HEK293 (cell line): ENCODE measurements at regions not wholly inside any gene's neighbourhood (a gene's known extent, or its start where the extent isn't known, plus 50 kb on each side); places are given as distances from the start of the nearest gene placed in this dataset.

Experiments used
- CTCF ChIA-PET: fragments of 350-600 bp; formaldehyde crosslinking; extraction: SDS; loops from one replicate; lab custom pipeline; 2021; ENCODE audit warnings: antibody characterized with exemption; lab: Yijun Ruan, JAX
- POLR2A ChIA-PET: fragments of 300-600 bp; formaldehyde crosslinking; extraction: SDS; loops from one replicate; lab custom pipeline; 2020; ENCODE audit warnings: antibody characterized with exemption, inconsistent platforms; lab: Yijun Ruan, JAX
- H3K27ac ChIP-seq: fragments of 200-500 bp; sonication (Bioruptor generic); 2 replicates; pipeline ENCODE4 v1.5.1; 2014; ENCODE audit warnings: low read depth, low read length, control low read depth, inconsistent platforms; ENCODE audit errors: extremely low read depth
- H3K36me3 ChIP-seq, 2 experiments: fragments of 200-500 bp in 1 of 2; sonication (Bioruptor generic) in 1 of 2; 1 replicate in 1 of 2; 2 replicates in 1 of 2; pipeline ENCODE4 v1.5.1; 2014 to 2017; ENCODE audit warnings: inconsistent platforms in 2 of 2, low read length in 2 of 2; ENCODE audit not compliant: control insufficient read depth in 2 of 2, insufficient read depth in 1 of 2
- H3K4me1 ChIP-seq: fragments of 200-500 bp; sonication (Bioruptor generic); 2 replicates; pipeline ENCODE4 v1.5.1; 2014; ENCODE audit warnings: mild to moderate bottlenecking, low read length, inconsistent platforms; ENCODE audit not compliant: control insufficient read depth, insufficient read depth
- H3K4me3 ChIP-seq: 2 replicates; pipeline ENCODE4 v1.5.1; 2011; ENCODE audit warnings: low read depth, mild to moderate bottlenecking, control low read depth, low read length, moderate library complexity
- H3K9me3 ChIP-seq: fragments of 200-500 bp; sonication (Bioruptor generic); 2 replicates; pipeline ENCODE4 v1.5.1; 2014; ENCODE audit warnings: low read depth, low read length, inconsistent platforms; ENCODE audit not compliant: control insufficient read depth, insufficient read depth
- GFI1B ChIP-seq: fragments of 450-650 bp; formaldehyde crosslinking; IDR thresholded peaks from 2 replicates; pipeline ENCODE4 v1.5.1; 2016; ENCODE audit warnings: missing biosample characterization, missing genetic modification characterization
- INSM2 ChIP-seq: fragments of 450-650 bp; formaldehyde crosslinking; IDR thresholded peaks from 2 replicates; pipeline ENCODE4 v1.5.1; 2016; ENCODE audit warnings: missing biosample characterization, missing genetic modification characterization
- KLF9 ChIP-seq: fragments of 450-650 bp; formaldehyde crosslinking; IDR thresholded peaks from 2 replicates; pipeline ENCODE4 v1.5.1; 2016; ENCODE audit warnings: missing biosample characterization, missing genetic modification characterization, low read depth
- MEIS1 ChIP-seq: sonication (generic); formaldehyde crosslinking; IDR thresholded peaks from 2 replicates; pipeline ENCODE4 v1.8.1; 2022; ENCODE audit warnings: missing genetic modification reagents, mild to moderate bottlenecking, borderline replicate concordance
- MYNN ChIP-seq: fragments of 450-650 bp; formaldehyde crosslinking; IDR thresholded peaks from 2 replicates; pipeline ENCODE4 v1.5.1; 2016; ENCODE audit warnings: missing biosample characterization, missing genetic modification characterization, borderline replicate concordance
- ZBTB6 ChIP-seq: fragments of 450-650 bp; formaldehyde crosslinking; IDR thresholded peaks from 2 replicates; pipeline ENCODE4 v1.5.1; 2017; ENCODE audit warnings: missing biosample characterization, missing genetic modification characterization
- ZNF10 ChIP-seq: fragments of 450-650 bp; formaldehyde crosslinking; IDR thresholded peaks from 2 replicates; pipeline ENCODE4 v1.5.1; 2017; ENCODE audit warnings: missing biosample characterization, missing genetic modification characterization
- ZNF138 ChIP-seq: fragments of 450-650 bp; formaldehyde crosslinking; IDR thresholded peaks from 2 replicates; pipeline ENCODE4 v1.5.1; 2016; ENCODE audit warnings: missing biosample characterization, missing genetic modification characterization, borderline replicate concordance
- ZNF146 ChIP-seq: fragments of 450-650 bp; formaldehyde crosslinking; IDR thresholded peaks from 2 replicates; pipeline ENCODE4 v1.5.1; 2016; ENCODE audit warnings: missing biosample characterization, missing genetic modification characterization
- ZNF2 ChIP-seq: fragments of 450-650 bp; formaldehyde crosslinking; IDR thresholded peaks from 2 replicates; pipeline ENCODE4 v1.5.1; 2016; ENCODE audit warnings: missing biosample characterization, missing genetic modification characterization
- ZNF26 ChIP-seq: fragments of 450-650 bp; formaldehyde crosslinking; IDR thresholded peaks from 2 replicates; pipeline ENCODE4 v1.5.1; 2016; ENCODE audit warnings: missing biosample characterization, missing genetic modification characterization
- ZNF311 ChIP-seq: fragments of 450-650 bp; formaldehyde crosslinking; IDR thresholded peaks from 2 replicates; pipeline ENCODE4 v1.5.1; 2017; ENCODE audit warnings: missing biosample characterization, missing genetic modification characterization, borderline replicate concordance
- ZNF324 ChIP-seq: fragments of 450-650 bp; formaldehyde crosslinking; IDR thresholded peaks from 2 replicates; pipeline ENCODE4 v1.5.1; 2016; ENCODE audit warnings: missing biosample characterization, missing genetic modification characterization
- ZNF501 ChIP-seq: fragments of 450-650 bp; formaldehyde crosslinking; IDR thresholded peaks from 2 replicates; pipeline ENCODE4 v1.5.1; 2016; ENCODE audit warnings: missing biosample characterization, missing genetic modification characterization
- ZNF529 ChIP-seq: fragments of 450-650 bp; formaldehyde crosslinking; IDR thresholded peaks from 2 replicates; pipeline ENCODE4 v1.5.1; 2017; ENCODE audit warnings: missing genetic modification characterization, missing biosample characterization; ENCODE audit not compliant: insufficient replicate concordance
- ZNF571 ChIP-seq: fragments of 450-650 bp; formaldehyde crosslinking; IDR thresholded peaks from 2 replicates; pipeline ENCODE4 v1.5.0; 2017; ENCODE audit warnings: missing biosample characterization, missing genetic modification characterization
- ZNF654 ChIP-seq: fragments of 450-650 bp; formaldehyde crosslinking; IDR thresholded peaks from 2 replicates; pipeline ENCODE4 v1.5.1; 2016; ENCODE audit warnings: low read depth, missing biosample characterization, missing genetic modification characterization
- ZNF660 ChIP-seq: fragments of 450-650 bp; IDR thresholded peaks from 2 replicates; pipeline ENCODE4 v1.5.1; 2018; ENCODE audit warnings: missing biosample characterization, mild to moderate bottlenecking, missing genetic modification characterization
- ZNF785 ChIP-seq: fragments of 450-650 bp; formaldehyde crosslinking; IDR thresholded peaks from 2 replicates; pipeline ENCODE4 v1.5.1; 2016; ENCODE audit warnings: missing biosample characterization, missing genetic modification characterization
- ZNF837 ChIP-seq: fragments of 450-650 bp; formaldehyde crosslinking; IDR thresholded peaks from 2 replicates; pipeline ENCODE4 v1.5.1; 2016; ENCODE audit warnings: missing biosample characterization, missing genetic modification characterization

- no peak for TF ChIP-seq ZBTB6
- no peak for TF ChIP-seq ZNF2
Measured at GRCh38 chr2:5763531-5763930, 71.3 kb downstream of the SOX11 start (continued).

- H3K9me3 ChIP-seq = no peaks in the 10 kb centered on the region
- no peaks in the 10 kb centered on the region for H3K36me3 ChIP-seq
- H3K4me3 ChIP-seq = no peak overlapping the region
- POLR2A ChIA-PET = no interaction called here
- TF ChIP-seq ZNF146 (tag by site-specific recombination) (no peak), ZNF785 (tag by site-specific recombination) (no peak), ZNF654 (tag by site-specific recombination) (no peak), ZNF571 (tag by site-specific recombination) (no peak), INSM2 (no peak)
- TF ChIP-seq, all 188 proteins: peak for 0
- CTCF ChIA-PET = no interaction called here
- Histone ChIP-seq H3K27ac (no peak overlapping the region), H3K4me1 (no peaks in the 10 kb centered on the region)
Measured at GRCh38 chr2:5764041-5764440, 71.9 kb downstream of the SOX11 start.

- no peak overlapping the region for H3K27ac ChIP-seq
- CTCF ChIA-PET = no interaction called here
- no peaks in the 10 kb centered on the region for H3K4me1 ChIP-seq
- POLR2A ChIA-PET = no interaction called here
- no peaks in the 10 kb centered on the region for H3K9me3 ChIP-seq
- TF ChIP-seq KLF9 (tag by site-specific recombination) (no peak), ZNF138 (tag by site-specific recombination) (no peak), ZNF660 (tag by site-specific recombination) (no peak), ZNF311 (tag by site-specific recombination) (no peak), GFI1B (tag by site-specific recombination) (no peak), MYNN (tag by site-specific recombination) (no peak), ZNF529 (tag by site-specific recombination) (no peak), ZNF26 (tag by site-specific recombination) (no peak), ZNF837 (tag by site-specific recombination) (no peak), ZNF785 (tag by site-specific recombination) (no peak), ZNF324 (tag by site-specific recombination) (no peak), MEIS1 (CRISPR knock-in tag) (no peak)
- H3K4me3 ChIP-seq = no peak overlapping the region
- H3K36me3 ChIP-seq = no peaks in the 10 kb centered on the region
Measured at GRCh38 chr2:5766056-5766455, 73.9 kb downstream of the SOX11 start.

GRCh38 chr2:5766561-5766960 lies 74.4 kb downstream of the SOX11 start:
- CTCF ChIA-PET = no interaction called here
- no peak overlapping the region for H3K27ac ChIP-seq
- no peaks in the 10 kb centered on the region for H3K9me3 ChIP-seq
- POLR2A ChIA-PET = no interaction called here
- H3K4me3 ChIP-seq = no peak overlapping the region
- H3K36me3 ChIP-seq = no peaks in the 10 kb centered on the region
- no peaks in the 10 kb centered on the region for H3K4me1 ChIP-seq
- no peak for TF ChIP-seq ZNF501 (tag by site-specific recombination)
- TF ChIP-seq ZNF529 (tag by site-specific recombination) = no peak
- TF ChIP-seq ZNF10 (tag by site-specific recombination) = no peak
